H7 (cell line): ENCODE measurements at regions not wholly inside any gene's neighbourhood (a gene's known extent, or its start where the extent isn't known, plus 50 kb on each side); places are given as distances from the start of the nearest gene placed in this dataset.
A peak's percentile ranks its signal among the peaks of the same experiment; 100 is the strongest.

ENCODE experiments used
- DNase-seq: peaks from one replicate; pipeline ENCODE4 v3.0.0; 2012
- H3K27me3 ChIP-seq: 2 replicates; pipeline ENCODE4 v1.6.0; 2011; ENCODE audit warnings: mild to moderate bottlenecking, low read length; ENCODE audit not compliant: control insufficient read depth, insufficient read depth
- H3K36me3 ChIP-seq: replicated peaks from 2 replicates; pipeline ENCODE4 v1.5.1; 2011; ENCODE audit warnings: low read length; ENCODE audit not compliant: control insufficient read depth, insufficient read depth
- H3K4me3 ChIP-seq: 2 replicates; pipeline ENCODE4 v1.5.1; 2011; ENCODE audit warnings: low read depth, mild to moderate bottlenecking, control low read depth, low read length, moderate library complexity; ENCODE audit not compliant: insufficient read depth

DNA sequence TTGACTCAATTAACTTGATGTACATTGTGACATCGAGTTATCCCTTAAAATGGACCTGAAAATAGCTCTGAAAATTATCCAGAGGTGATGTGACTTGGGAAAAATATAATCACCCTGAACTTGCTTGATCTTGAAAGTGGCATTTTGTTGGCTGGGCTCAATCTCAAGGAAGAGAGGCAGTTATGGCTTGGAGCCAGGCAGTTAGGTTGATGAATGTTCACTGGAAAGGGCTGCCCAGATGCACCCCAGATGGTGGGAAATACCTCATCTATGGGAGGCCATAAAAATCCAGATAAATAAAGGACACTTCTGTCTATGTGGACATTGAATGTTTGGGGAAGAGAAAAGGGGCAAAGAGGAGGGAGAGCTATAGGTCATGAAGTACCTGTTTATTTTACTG lies 55.7 kb upstream of the OR5AN1 start:
- DNase-seq: no peak
- H3K36me3 ChIP-seq: no peaks in the 10 kb centered on the region
- H3K27me3 ChIP-seq: no peaks in the 10 kb centered on the region
- no peak overlapping the region for H3K4me3 ChIP-seq

DNA sequence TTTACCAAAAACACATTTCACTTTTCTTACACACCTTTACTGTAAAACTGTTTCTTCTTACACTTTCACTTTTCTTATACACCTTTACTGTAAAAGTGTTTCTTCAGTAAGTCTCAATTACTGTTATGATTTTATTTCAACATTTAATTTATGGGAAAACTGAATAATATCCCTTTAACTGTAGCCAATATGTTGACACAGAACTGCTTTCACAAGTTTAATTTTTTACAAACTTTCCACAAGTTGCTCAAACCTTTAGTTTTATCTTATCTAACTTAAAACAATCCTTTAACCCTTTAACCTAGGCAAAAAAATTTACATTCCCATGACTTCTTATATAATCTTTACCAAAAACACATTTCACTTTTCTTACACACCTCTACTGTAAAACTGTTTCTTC lies 63.3 kb upstream of the OR5AN1 start:
- Histone ChIP-seq H3K4me3 (no peak overlapping the region), H3K36me3 (no peaks in the 10 kb centered on the region), H3K27me3 (no peaks in the 10 kb centered on the region)
- DNase-seq: no peak

DNA sequence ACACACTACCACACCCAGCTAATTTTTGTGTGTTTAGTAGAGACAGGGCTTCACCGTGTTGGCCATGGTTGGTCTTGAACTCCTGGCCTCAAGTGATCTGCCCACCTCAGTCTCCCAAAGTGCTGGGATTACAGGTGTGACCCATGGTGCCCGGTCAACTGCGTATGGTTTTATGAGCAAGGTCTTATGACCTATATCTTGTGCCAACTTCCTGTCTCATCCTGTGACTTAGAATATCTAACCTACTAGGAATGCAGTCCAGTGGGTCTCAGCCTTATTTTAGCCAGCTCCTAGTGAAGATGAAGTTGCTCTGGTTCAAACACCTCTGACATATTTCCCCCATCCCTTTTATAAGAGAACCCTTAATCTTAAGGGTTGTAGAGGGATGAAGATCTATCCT lies 66.1 kb upstream of the OR5AN1 start:
- Histone ChIP-seq H3K36me3 (no peaks in the 10 kb centered on the region), H3K4me3 (no peak overlapping the region), H3K27me3 (no peaks in the 10 kb centered on the region)
- no peak for DNase-seq

DNA sequence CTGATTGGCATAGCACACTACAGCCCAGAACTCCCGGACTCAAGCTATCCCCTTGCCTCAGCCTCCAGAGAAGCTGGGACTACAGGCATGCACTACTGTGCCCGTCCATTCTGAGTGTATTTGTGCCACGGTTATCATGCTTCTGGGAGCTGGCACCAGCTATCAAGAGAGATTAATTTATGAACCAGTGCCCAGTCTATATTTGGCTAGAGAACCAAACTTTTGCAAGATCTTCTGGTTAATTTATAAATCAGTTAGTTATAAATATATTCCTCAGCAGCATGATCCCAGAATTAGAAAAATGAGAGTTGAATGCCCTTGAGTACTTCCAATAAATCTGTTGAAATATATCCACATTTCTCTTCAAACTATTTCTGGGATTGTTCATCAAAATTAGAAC lies 67.5 kb upstream of the OR5AN1 start:
- no peak overlapping the region for H3K4me3 ChIP-seq

DNA sequence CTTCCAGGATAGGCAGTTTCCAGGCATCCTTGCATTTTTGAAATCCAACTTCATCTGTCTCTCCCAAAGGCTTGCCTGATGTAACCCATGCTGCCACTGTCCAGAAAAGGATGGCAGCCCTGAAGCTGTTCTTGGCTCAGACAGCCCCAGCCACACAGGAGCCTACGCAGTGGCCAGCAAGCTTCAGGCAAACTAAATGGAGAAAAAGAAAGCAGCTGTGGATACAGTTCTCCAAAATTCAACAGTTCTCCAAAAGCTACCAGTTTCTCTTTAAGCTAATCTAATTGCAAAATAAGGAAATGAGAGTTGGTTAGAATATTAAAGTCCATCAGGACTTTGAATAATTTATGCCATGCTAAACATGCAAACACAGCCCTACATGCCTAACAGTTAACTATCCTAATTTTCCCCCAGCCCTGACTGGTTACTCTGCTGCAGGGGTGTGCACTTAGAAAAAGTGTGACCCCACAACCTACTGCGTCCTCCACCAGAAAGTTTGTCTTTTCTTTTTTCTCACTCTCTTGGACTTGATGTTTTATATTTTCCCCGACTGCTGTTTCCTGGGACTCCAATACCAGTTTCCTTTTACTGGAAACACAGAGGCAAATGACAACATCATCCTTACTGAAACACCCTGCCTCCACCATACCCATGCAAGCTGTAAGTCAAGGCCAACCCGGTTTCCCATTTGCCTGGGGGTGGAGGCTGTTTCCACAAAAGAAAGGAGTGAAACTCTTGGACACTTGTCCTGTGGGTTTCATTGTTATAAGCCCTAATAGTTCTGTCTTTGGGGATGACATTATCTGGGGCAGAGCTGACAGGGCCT lies 69.1 kb upstream of the OR5AN1 start:
- no peak for DNase-seq
- no peaks in the 10 kb centered on the region for H3K36me3 ChIP-seq
- no peaks in the 10 kb centered on the region for H3K27me3 ChIP-seq

More for the DNA sequence above, 67.5 kb upstream of the OR5AN1 start:
- no peaks in the 10 kb centered on the region for H3K36me3 ChIP-seq
- DNase-seq: no peak
- H3K27me3 ChIP-seq: no peaks in the 10 kb centered on the region

DNA sequence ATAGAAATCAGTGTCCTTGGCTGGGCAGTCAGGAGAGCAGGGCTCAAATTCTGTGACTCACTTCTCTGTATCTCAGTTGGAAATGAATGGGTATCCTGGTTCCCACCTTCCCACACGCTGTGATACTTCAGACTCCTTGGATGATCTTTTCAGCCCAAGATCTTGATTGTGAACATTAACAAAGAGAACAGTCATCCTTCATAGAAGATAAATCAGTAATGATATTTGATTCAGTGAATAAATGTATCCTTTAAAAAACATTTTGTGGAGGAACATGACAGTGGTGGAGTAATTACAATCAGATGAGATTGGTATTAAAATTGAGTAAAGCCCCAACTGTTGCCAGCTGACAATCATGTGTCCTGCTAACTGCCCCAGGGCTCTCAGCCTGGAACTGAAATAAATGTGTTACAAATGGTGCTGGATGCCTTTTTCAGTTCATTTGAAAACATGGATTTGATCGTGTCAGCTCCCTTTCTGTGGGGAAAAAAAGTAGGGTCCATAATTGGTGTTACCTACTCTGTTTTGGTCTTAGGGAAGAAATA lies 72.9 kb upstream of the OR5AN1 start:
- no peak for DNase-seq
- H3K36me3 ChIP-seq: no peaks in the 10 kb centered on the region
- no peak overlapping the region for H3K4me3 ChIP-seq
- H3K27me3 ChIP-seq: no peaks in the 10 kb centered on the region

More for the DNA sequence above, 69.1 kb upstream of the OR5AN1 start:
- H3K4me3 ChIP-seq: no peak overlapping the region

DNA sequence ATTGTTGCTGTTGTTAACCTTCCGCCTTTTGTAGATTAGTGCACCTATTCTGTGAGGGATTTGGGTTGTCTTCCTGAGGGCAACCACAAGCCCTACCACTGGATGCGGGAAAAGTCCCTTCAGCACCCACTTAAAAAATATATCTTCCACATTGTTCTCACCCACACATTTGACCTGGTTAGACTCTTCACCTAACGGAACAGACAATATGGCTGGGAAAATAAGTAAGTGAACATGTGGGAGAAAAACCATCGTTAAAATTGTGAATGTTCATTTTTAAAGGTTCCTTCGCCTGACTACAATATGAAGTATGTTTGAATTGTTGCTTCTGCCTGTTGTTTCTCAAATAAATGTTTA lies 72.0 kb upstream of the MPEG1 start:
- no peak for DNase-seq
- Histone ChIP-seq H3K27me3 (no peaks in the 10 kb centered on the region), H3K36me3 (no peaks in the 10 kb centered on the region), H3K4me3 (no peak overlapping the region)

DNA sequence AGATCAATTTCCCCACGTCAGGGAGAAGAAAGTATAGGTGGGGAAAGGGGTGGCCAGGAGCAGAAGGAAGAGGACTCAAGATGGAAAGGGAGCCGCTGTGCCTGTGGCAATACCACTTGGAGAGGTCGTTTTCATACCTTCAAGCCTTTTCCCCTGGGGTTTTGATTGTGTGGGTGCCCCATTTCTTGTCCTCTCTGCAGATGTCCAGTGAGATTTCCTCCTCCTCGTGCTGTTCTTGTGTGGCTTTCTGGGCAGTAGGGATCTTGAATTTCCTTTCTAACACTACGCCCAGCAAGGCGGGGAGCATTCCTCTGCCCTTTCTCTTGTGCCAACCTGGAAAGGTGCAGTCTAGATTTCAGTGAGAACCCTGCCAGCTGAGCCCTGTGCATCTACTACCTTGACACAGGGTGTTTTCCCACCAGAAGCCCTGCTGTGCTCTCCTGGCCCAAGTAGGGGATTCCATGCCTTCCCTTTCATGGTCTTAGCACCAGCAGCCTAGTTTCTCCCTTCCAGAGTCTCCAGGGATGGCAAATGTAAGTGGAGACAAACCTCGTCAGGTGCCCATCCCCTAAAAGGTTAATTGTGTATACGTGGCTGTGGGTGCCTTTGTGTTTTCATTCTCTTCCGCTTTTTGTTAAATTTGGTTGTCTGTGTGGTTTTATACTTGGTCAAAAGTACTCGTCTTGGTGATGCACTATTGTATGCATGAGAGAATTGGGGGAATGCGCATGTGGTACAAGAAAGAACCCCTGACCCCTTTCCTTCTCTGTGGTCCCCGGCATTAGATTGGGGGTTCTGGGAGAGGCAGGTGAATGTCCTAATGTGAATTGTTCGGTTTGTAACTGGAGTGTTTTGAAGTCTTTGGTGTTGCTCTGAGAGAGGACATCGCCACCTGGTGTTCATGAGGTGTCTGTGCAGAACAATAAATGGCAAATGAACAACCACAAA lies 71.4 kb upstream of the MPEG1 start:
- no peaks in the 10 kb centered on the region for H3K27me3 ChIP-seq
- H3K4me3 ChIP-seq: no peak overlapping the region
- H3K36me3 ChIP-seq: no peaks in the 10 kb centered on the region
- DNase-seq: peak; percentile 16

DNA sequence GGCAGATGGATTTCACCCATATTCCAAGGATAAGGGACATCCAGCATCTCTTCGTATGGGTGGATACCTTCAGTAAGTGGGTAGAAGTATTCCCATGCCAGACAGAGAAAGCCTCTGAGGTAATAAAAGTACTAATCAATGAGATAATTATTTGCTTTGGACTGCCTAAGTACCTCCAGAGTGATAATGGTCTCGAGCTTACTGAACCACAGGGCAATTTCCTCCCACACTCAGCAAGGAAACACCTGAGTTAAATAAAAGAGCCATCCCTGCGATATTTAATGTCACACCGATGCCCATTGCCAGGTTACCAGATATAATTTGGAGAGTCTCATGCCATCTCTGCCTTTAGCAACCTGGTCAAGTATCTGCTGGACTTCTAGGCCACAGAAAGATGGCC lies 70.6 kb upstream of the MPEG1 start:
- Histone ChIP-seq H3K36me3 (no peaks in the 10 kb centered on the region), H3K4me3 (no peak overlapping the region), H3K27me3 (no peaks in the 10 kb centered on the region)
- DNase-seq: no peak

DNA sequence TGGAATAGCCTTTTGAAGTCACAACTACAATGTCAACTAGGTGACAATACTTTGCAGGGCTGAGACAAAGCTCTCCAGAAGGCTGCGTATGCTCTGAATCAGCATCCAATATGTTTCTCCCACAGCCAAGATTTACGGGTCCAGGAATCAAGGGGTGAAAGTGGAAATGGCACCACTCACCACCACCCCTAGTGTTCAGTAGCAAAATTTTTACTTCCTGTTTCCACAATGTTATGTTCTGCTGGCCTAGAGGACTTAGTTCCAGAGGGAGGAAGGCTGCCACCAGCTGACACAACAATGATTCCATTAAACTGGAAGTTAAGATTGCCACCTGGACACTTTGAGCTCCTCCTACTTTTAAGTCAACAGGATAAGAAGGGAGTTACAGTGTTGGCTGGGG lies 68.5 kb upstream of the MPEG1 start:
- Histone ChIP-seq H3K4me3 (no peak overlapping the region), H3K27me3 (no peaks in the 10 kb centered on the region), H3K36me3 (no peaks in the 10 kb centered on the region)
- no peak for DNase-seq

DNA sequence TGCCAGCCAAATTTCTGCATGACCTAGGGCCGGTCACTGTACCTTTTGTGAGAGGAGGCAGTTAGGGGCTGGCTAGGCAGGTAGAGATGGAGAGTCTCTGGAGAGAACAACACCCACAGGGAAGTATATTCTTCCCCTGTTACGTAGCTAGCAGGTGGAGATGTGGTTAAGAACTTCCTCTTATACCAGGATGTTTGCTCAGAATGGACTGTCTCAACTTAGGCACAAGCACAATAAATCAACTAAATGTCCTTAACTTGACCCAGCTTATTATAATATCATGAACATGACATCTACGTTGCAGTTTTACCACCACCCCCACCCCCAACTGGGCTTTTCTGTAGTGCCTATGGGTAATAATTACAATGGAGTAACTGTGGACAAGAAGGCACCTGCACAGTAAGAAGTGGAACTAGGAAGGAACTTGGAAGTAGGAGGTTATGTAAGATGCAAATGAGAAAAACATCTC lies 60.7 kb upstream of the MPEG1 start:
- H3K36me3 ChIP-seq: no peaks in the 10 kb centered on the region
- H3K4me3 ChIP-seq: no peak overlapping the region
- DNase-seq: no peak
- H3K27me3 ChIP-seq: no peaks in the 10 kb centered on the region; the same call in 1 of the 2 replicates

DNA sequence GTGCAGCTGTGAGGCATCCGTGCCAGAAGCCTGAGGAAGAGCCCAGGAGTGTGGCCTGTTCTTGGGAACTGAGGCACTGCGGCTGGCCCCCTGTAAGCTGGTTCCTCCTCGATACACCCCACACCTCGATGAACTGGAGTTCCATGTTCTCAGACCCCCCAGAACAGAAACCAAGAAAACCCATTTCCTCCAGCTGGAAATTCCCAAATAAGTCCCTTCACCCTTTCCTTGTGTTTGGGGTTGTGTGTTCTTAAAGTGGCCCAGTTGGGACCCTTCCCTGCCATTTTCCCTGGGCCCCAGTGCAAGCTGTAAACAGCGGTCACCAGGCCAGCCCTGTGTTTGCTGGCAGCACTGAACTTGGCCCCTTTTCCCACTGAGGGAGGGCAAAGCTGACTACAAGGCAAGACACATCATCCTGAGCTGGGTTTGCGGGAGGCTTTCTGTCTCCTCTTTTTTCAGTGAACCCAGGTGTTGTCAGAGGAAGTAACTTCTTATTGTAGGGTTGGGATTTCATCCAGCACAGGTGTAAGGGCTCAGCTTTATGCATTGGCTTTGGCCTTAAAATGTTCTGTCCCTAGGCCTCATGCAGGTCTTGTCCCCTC lies 60.1 kb upstream of the MPEG1 start:
- Histone ChIP-seq H3K4me3 (no peak overlapping the region), H3K27me3 (no peaks in the 10 kb centered on the region; the same call in 1 of the 2 replicates), H3K36me3 (no peaks in the 10 kb centered on the region)
- no peak for DNase-seq

DNA sequence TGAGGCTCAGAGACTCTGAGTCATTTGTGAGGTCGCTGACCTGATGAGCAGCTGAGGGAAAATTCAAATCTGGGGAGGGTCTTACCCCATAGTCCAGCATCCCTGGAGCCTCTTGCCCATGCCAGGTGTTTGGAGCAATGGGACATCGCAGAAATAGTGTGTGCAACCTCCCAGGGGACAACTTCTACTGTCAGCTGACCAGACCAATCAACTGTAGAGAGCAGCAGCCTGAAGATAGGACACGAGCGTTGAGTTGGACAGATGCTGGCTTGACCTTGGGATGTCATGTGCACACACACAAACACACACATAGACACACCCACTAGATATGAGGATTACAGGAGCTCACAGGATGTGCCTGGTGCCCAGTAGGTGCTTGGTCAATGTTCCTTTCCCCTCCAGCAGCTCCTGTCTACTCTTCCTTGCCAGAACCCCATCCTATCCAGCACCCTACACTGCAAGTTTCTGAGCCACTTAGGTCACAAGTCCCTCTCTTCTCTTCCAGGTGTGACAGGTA lies 59.1 kb upstream of the MPEG1 start:
- no peak for DNase-seq
- H3K36me3 ChIP-seq: no peaks in the 10 kb centered on the region
- no peaks in the 10 kb centered on the region; the same call in 1 of the 2 replicates for H3K27me3 ChIP-seq
- no peak overlapping the region for H3K4me3 ChIP-seq

DNA sequence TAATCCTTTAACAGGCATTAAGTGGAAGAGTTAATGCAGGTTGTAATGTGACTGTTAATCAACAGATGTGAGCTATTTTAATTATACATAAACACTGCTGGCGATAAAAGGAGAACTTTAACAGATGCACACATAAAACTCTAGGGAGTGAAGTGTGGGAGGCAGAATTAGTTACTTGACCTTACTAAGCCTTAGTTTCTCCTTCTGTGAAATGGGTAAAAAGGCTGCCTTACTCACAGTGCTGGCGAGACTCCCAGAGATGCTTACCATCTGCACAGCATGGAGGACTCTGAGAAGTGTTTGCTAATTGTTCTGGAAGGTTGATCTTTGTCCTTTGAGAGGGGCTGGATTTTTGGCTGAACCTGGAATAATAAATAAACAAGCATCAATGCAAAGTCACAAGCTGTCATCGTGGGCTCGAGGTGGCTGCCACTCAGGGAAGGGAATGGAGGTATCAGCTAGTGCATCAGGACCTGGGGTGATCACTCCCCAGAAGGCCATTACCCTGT lies 58.6 kb upstream of the MPEG1 start:
- no peak for DNase-seq
- Histone ChIP-seq H3K36me3 (no peaks in the 10 kb centered on the region), H3K27me3 (no peaks in the 10 kb centered on the region; the same call in 1 of the 2 replicates), H3K4me3 (no peak overlapping the region)
